D341Med (cell line): ENCODE measurements at regions not wholly inside any gene's neighbourhood (a gene's known extent, or its start where the extent isn't known, plus 50 kb on each side); places are given as distances from the start of the nearest gene placed in this dataset.

Experiments
- DNase-seq: peaks from one replicate; pipeline ENCODE4 v3.0.0; 2012; ENCODE audit warnings: low spot score

GRCh38 chr17:79342376-79342775 lies 267.8 kb downstream of the ENGASE start:
- no peak for DNase-seq

GRCh38 chr17:79341816-79342215 lies 267.2 kb downstream of the ENGASE start:
- no peak for DNase-seq

- DNase-seq = no peak
Observed at GRCh38 chr17:79341222-79341780, 266.7 kb downstream of the ENGASE start.

DNA sequence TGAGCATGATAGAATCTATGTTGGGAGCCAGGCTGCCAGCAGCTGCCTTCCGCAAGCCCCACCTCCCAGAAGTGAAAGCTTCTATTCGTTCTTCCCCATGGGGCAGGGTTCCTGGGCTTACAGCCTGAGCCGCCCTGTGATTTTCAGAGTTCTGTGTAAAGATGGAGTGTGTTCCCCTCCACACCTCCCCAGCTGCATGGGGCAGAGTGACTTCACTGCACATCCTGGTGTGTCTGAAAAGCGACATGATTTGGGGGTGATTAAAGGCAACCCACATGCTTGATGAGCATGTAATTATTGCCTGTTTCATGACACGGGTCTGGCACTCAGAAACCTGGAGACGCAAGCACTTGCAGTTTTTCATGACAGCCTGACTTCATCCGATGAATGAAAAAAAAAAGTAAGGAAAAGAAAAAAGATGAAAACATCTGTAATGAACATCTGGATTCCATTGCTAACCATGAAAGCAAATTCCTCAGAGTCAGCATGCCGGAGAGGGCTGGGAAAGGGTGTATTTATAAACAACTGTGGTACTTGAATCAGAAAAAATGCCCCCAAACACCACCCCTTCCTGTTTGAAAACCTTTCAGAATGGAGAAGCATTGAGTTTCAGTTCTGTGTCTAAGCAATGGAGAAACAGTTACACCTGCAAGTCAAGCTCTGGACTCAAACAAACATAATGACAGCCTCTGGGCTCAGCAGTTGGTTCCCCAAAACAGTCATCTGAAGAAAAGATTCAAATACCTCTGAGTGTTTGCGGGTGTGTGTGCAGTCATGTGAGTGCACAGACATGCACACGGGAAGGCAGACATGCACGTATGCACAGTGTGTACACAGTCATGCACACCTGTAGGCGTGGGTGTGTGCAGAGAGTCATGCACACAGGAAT lies 266.0 kb downstream of the ENGASE start:
- no peak for DNase-seq

DNA sequence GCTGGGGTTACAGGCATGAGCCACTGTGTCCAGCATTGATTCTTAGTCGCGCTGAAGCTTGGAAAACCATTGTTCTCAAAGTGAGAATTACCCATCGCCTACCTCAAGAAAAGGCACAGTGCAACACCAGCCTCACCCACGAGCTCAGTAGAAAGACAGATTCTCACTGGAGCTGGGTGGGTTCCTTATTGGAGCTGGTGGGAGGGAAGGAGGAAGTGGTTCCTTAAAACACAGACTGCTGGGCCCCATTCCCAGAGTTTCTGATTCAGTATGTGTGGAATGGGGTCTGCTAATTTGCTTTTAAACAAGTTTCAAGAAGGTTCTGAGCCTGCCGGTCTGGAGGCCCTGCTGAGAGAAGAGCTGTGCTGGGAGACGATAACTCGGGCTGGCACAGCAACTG lies 264.7 kb downstream of the ENGASE start:
- no peak for DNase-seq

- no peak for DNase-seq
Observed at GRCh38 chr17:79338604-79339003, 264.0 kb downstream of the ENGASE start.

- DNase-seq = no peak
Observed at GRCh38 chr17:79338152-79338551, 263.5 kb downstream of the ENGASE start.

- no peak for DNase-seq
Observed at GRCh38 chr17:79337053-79337452, 262.4 kb downstream of the ENGASE start.

DNA sequence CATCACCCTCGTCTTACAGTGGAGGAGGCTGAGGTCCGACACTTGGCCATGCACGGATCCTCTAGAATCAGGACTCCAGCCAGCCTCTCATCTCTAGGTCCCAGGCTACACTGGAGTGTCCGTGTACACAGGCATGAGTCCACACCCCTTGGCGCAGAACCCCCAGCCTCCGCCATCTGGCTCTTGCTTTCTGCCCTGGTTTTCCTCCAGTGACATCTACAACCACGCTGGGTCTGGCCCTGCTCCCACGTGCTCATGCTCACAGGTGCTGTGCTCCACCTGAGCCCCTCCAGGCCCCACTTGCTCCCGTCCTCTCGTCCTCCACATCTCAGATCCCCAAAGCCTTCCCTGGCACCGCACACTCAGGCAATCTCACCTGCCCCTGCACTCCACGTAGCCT lies 260.8 kb downstream of the ENGASE start:
- DNase-seq = no peak

DNA sequence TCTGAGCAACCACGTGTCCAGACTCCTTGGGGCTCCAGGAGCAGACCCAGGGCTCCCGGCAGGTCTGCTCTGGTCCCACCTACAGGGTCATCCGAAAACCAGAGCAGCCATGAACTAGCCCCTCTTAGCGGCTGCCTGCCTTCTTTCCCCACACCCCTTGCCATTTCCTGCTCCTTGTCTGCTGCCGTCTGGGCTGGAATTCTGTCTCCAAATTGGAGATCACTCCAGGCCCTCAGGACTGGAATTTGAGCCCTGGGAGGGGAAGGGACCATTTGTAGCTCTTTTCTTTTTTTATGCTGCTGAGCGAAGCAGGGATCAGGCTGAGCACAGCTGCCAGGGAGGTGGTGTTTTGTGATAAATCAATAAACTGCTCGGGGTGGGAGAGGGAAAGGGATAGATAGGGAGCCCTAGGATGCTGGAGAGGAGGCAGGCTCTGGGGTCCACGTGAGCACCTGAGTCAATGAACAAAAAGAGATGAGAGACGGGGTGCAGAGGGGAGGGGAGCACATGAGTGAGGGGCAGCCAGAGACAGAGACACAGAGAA lies 257.5 kb downstream of the ENGASE start:
- DNase-seq = no peak

GRCh38 chr17:79331492-79331891 lies 256.9 kb downstream of the ENGASE start:
- DNase-seq = no peak

DNA sequence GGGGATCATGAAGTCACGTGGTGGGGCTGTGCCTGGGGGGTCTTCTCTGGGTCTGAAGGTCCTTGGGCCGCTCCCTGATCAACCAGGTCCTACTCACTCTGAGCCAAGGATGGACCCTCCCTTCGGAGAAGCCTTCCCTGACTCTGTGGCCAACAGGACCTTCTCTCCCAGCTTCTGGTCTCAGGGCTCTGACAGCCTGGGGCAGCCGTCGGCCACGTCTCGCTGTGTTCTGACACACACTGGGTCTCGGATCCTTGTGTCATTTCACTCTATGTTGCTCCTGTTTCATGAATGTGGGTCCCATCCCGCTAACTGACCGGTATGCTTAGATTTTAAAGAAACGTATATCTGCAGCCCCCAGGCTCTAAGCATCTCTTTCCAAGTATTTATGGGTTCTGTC lies 256.1 kb downstream of the ENGASE start:
- no peak for DNase-seq

GRCh38 chr17:79330229-79330628 lies 255.6 kb downstream of the ENGASE start:
- DNase-seq = no peak

GRCh38 chr17:79326814-79327213 lies 252.2 kb downstream of the ENGASE start:
- no peak for DNase-seq

- no peak for DNase-seq
Observed at GRCh38 chr17:79325709-79326430, 251.2 kb downstream of the ENGASE start.

DNA sequence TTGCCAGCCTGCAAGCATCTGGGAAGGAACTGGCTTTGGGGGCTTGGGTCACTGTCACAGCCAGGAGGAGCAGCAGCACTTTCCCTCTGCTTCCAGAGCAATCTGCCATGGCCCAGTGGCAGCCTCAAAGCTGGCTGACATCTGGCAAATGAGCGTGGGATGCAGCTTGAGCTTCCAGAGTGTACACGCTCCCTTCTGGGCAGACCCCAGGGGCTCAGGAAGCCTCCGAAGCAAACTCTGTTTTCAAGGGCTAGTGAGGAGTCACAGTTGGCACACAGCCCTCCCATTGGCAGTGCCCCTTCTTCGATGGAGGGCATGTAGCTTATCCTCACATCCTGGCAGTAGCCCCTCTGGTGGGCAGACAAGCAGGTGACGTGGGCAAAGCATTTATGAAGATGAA lies 249.6 kb downstream of the ENGASE start:
- no peak for DNase-seq

- no peak for DNase-seq
Observed at GRCh38 chr17:79323566-79323965, 248.9 kb downstream of the ENGASE start.

GRCh38 chr17:79322211-79323123 lies 247.8 kb downstream of the ENGASE start:
- DNase-seq = no peak

DNA sequence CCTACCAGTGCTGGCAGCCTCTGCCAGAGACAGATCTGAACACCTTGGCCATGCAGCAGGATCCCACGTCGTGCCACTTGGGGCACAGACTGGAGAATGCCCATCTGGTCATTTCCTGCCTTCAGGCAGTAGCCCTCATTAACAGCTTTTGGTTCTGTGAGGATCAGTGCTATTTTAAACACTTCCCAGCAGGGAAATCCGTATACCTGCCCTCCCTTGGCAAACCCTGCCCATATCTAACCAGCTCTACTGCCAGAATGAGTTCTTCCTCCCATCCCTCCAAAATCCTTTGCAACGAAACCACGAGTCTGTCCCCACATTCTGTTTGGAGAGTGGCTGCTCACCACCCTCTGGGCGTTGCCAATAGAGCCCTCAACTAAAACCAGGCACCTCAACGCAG lies 245.7 kb downstream of the ENGASE start:
- DNase-seq = no peak

DNA sequence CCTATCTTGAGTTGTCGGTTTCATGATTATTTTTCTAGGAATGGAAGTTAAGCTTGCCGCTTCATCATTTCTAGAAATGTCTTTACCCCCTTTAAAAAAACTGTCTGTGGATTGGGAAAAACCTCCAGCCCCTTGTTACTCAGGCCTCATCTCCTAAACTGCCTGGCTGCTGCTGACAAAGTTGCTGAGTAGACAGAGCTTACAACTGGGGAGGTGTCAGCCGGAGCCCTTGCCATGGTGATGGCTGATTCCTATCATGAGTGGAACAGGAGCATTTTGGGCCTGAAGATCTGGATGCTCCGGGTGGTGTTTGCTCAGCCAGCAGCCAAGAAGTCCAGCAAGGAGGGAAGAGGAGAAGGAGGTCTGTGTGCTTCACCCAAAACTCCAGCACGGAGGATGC lies 243.3 kb downstream of the ENGASE start:
- no peak for DNase-seq

DNA sequence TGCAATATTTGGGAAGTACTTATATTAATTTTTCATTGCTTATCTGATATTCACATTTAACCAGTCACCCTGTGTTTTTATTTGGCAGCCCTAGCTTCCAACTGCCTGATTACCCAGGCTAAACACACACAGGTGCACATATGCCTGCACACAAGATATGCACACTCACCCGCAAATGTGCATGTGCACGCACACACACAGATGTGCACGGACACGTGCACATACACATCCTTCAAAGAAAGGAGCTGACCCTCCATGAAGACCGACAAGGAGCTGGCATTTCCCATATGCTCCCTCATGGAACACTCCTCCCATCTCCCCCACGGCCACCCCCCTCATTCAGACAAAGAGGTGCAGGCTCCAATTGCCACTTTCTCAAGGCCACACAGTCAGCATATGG lies 242.2 kb downstream of the ENGASE start:
- no peak for DNase-seq
